ENCODE measurements at regions not wholly inside any gene's neighbourhood (a gene's known extent, or its start where the extent isn't known, plus 50 kb on each side); places are given as distances from the start of the nearest gene placed in this dataset.

DNA sequence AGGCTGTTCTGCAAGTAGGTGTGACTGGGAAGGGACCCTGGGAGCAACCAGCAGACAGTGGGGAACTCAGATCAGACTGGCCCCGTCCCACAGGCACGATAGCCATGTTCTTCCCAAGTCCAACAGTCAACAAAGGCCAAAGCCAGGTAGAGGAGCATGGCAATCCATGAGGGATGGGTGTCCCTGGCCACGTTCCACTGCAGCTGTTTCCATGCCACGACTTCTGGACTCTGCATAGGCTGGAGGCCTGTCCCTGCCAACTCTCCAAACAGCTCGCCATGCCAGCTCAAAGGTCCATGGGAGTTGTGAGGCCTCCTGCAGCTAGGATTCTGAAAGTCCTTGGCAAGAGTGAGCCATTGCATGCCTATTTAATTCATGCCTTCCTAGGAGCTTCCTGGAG lies 459.8 kb downstream of the CDH8 start:
- TF ChIP-seq, protein P1, sequence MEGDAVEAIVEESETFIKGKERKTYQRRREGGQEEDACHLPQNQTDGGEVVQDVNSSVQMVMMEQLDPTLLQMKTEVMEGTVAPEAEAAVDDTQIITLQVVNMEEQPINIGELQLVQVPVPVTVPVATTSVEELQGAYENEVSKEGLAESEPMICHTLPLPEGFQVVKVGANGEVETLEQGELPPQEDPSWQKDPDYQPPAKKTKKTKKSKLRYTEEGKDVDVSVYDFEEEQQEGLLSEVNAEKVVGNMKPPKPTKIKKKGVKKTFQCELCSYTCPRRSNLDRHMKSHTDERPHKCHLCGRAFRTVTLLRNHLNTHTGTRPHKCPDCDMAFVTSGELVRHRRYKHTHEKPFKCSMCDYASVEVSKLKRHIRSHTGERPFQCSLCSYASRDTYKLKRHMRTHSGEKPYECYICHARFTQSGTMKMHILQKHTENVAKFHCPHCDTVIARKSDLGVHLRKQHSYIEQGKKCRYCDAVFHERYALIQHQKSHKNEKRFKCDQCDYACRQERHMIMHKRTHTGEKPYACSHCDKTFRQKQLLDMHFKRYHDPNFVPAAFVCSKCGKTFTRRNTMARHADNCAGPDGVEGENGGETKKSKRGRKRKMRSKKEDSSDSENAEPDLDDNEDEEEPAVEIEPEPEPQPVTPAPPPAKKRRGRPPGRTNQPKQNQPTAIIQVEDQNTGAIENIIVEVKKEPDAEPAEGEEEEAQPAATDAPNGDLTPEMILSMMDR (IDR thresholded peaks at IDR 0.05), result no peak
- no peak for TF ChIP-seq POLR2A (IDR thresholded peaks at IDR 0.05)

Data from uterus (tissue), 2 donors.